ENCODE measurements at regions not wholly inside any gene's neighbourhood (a gene's known extent, or its start where the extent isn't known, plus 50 kb on each side); places are given as distances from the start of the nearest gene placed in this dataset.

GRCh38 chr13:71209217-71209616 lies 657.8 kb downstream of the DACH1 start:
- TF ChIP-seq GATA2 (IDR thresholded peaks at IDR 0.05; ENCODE audit: low read depth, low read length) (no peak), GATA3 (IDR thresholded peaks at IDR 0.05; ENCODE audit: low read depth, low read length) (no peak)
